ENCODE measurements at regions not wholly inside any gene's neighbourhood (a gene's known extent, or its start where the extent isn't known, plus 50 kb on each side); places are given as distances from the start of the nearest gene placed in this dataset.

DNA sequence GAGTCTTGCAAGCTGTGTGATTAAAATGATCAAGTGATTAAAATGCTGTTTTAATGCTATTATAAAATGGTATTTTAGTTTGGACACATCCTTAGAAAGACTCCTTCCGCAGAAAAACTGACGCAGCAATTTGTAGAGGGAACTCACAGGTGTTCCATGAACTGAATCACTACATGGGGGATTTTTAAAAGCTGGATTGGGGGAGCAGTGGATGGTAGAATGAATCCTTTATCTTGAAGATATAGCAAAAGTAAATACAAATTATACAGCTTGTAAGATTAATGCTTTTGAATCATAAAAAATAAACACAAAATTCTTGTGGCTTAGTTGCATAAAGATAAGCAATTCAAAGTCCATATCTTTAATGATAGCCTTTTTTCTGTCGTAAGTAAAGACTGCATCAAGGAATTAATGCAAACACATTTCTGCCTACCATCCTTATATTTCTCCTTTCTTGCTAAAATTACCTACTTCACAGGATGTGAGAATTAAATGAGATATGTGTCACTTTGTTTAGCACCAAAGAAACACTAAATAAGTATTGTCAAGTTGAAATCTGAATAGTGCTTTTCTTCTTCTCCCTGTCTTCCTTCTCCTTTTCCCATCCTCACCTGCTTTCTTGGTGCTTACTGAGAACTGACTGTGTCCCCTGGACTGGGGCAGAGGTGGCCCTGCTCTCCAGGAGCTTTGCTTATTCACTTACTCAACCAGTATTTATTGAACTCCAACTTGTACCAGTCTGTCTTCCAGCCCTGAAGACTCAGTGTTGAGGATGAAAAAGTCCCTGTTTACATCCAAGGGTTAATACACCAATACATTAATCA lies 61.5 kb upstream of the F3 start:
- no peak for DNase-seq (ENCODE audit: low read depth)
- no peaks in the 10 kb centered on the region for H3K36me3 ChIP-seq (ENCODE audit: control insufficient read depth, insufficient read depth, low read length)
- H3K4me3 ChIP-seq (ENCODE audit: low read depth, low read length) = no peak overlapping the region
- TF ChIP-seq CTCF (IDR thresholded peaks at IDR 0.05; ENCODE audit: insufficient read depth, low read length, poor library complexity, severe bottlenecking) = no peak
- no peaks in the 10 kb centered on the region for H3K27me3 ChIP-seq (ENCODE audit: control insufficient read depth, insufficient read depth, low read length)

DNA sequence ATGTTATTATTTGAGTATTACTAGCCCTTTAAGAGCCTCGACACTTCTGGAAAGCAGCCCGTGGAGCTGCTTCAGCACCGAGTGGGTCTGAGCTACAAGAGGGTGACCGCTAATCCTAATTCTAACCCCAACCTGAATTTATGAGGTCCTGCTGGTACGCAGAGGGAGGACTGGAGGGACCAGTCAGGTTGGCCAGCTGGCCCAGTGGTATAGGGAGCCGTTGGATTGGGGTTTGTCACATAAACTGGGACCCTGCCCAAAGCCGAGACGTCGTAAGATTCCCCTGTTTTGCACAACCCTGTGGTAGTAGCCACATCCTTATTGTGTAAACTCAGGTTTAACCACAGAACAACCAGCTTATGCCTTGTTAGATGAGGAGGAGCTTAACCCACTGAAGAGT lies 60.8 kb upstream of the F3 start:
- DNase-seq (ENCODE audit: low read depth) = no peak
- TF ChIP-seq CTCF (IDR thresholded peaks at IDR 0.05; ENCODE audit: insufficient read depth, low read length, poor library complexity, severe bottlenecking) = no peak
- no peaks in the 10 kb centered on the region for H3K27me3 ChIP-seq (ENCODE audit: control insufficient read depth, insufficient read depth, low read length)
- H3K4me3 ChIP-seq (ENCODE audit: low read depth, low read length) = no peak overlapping the region
- no peaks in the 10 kb centered on the region for H3K36me3 ChIP-seq (ENCODE audit: control insufficient read depth, insufficient read depth, low read length)

DNA sequence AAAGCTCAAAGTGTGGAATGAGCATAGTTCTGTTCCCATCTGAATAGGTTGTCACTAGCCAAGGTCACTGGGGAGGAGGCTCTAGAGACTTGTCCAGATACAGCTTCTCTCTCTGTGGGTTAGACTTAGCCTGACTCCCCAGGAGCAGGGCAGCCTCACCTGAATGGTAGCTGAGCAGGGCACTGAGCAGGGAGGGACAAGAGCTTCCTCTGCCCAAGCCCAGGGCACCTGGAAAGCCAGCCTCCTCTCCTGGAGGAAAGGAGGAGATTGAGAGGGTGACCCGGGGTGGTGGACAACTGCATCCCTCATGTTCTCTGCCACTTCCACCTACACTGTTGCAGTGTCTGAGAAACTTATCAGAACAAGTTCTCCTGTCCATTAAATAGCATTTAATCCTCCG lies 59.0 kb upstream of the F3 start:
- Histone ChIP-seq H3K4me3 (ENCODE audit: low read depth, low read length) (no peak overlapping the region), H3K36me3 (ENCODE audit: control insufficient read depth, insufficient read depth, low read length) (no peaks in the 10 kb centered on the region), H3K27me3 (ENCODE audit: control insufficient read depth, insufficient read depth, low read length) (no peaks in the 10 kb centered on the region)
- DNase-seq (ENCODE audit: low read depth) = no peak
- TF ChIP-seq CTCF (IDR thresholded peaks at IDR 0.05; ENCODE audit: insufficient read depth, low read length, poor library complexity, severe bottlenecking) = no peak

DNA sequence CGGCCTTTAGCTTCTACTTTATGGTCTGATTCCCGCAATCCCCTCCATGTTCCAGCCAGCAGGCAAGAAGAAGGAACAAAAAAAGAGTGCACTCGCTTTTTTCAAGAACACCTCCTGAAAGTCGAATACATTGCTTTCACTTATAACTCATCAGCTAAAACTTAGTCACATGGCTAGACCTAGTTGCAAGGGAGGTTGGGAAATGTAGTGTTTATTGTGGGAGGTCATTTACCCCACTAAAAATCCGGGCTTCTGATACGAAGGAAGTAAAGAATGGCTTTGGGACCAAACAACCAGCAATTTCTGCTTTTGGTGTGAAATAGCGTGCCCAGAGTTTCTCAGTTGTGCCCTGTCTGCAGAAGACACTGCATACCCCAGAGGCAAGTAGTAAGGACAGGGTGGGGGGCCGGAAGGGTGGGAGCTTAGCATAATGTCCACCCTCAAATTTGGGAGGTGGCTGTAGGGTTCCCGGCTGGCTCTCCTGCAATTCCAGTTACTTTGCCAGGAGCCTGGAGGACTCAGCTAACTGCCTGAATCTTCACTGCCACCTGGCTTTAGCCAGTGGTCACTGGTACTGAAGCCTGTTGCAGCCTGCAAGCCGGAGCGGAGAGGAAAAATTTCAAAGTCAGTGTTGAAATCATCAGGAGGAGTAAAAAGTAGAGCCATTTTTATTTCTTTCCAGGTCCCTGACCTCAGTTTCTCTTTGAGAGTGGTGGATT lies 57.7 kb upstream of the F3 start:
- TF ChIP-seq CTCF (IDR thresholded peaks at IDR 0.05; ENCODE audit: insufficient read depth, low read length, poor library complexity, severe bottlenecking) = peak; percentile 42
- H3K36me3 ChIP-seq (ENCODE audit: control insufficient read depth, insufficient read depth, low read length) = no peaks in the 10 kb centered on the region
- H3K27me3 ChIP-seq (ENCODE audit: control insufficient read depth, insufficient read depth, low read length) = no peaks in the 10 kb centered on the region
- no peak overlapping the region for H3K4me3 ChIP-seq (ENCODE audit: low read depth, low read length)
- DNase-seq (ENCODE audit: low read depth) = no peak

- DNase-seq (ENCODE audit: low read depth) = no peak
- H3K27me3 ChIP-seq (ENCODE audit: control insufficient read depth, insufficient read depth, low read length) = no peaks in the 10 kb centered on the region
- no peak overlapping the region for H3K4me3 ChIP-seq (ENCODE audit: low read depth, low read length)
- H3K36me3 ChIP-seq (ENCODE audit: control insufficient read depth, insufficient read depth, low read length) = no peaks in the 10 kb centered on the region
- TF ChIP-seq CTCF (IDR thresholded peaks at IDR 0.05; ENCODE audit: insufficient read depth, low read length, poor library complexity, severe bottlenecking) = no peak
Measured at GRCh38 chr1:94597701-94598100, 56.1 kb upstream of the F3 start.

Data from kidney epithelial cell (primary cell).